ENCODE measurements at regions not wholly inside any gene's neighbourhood (a gene's known extent, or its start where the extent isn't known, plus 50 kb on each side); places are given as distances from the start of the nearest gene placed in this dataset.
"Not testable (repeated sequence)": the region's sequence is repeated elsewhere in the genome, so short reads cannot be mapped to it uniquely, and the experiment has no call there.

GRCh38 chr1:93773049-93773838, 91.6 kb upstream of the BCAR3 start:
- no peak for DNase-seq (ENCODE audit: low read depth)

GRCh38 chr1:93771843-93772242, 90.2 kb upstream of the BCAR3 start:
- DNase-seq (ENCODE audit: low read depth), result no peak

DNA sequence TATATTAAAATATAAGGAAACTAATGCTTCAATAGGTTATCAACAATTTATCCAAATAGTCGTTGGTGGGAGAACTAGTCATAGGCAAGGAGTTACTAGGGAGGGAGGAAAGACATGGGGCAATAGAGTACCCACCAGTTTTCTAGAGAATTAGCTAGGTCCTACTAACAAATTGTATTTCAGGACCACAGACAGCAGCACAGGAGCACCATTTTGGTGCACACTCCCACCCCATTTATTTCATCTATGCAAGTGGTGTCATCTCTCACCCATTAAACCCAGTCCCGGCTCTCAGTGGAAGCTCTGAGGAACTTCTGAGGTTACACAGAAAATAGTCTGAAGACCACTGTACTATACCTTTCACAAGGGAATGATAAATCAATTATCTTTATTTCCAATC, 89.0 kb upstream of the BCAR3 start:
- DNase-seq (ENCODE audit: low read depth), result no peak

DNA sequence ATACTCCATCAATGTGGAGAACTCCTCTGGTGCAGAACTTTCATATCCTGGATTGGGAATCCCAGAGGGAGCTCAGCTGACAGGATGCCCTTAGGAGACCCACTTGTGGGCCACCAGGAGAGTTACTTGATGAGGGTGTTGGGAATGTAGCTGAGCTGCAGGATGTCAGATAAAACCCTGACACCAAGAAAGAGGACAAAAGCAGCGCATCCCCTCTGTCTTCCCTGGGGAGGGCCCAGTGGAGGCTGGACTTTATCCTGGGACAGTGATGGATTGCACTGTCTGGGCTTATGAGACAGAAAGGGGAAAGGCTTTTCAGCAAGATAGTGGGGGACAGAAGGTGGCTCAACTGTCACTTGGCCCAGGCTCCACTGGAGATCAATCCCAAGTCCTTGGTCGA, 88.1 kb upstream of the BCAR3 start:
- no peak for DNase-seq (ENCODE audit: low read depth)

GRCh38 chr1:93768380-93768863, 86.8 kb upstream of the BCAR3 start:
- no peak for DNase-seq (ENCODE audit: low read depth)

- no peak for DNase-seq (ENCODE audit: low read depth)
These were observed 84.8 kb upstream of the BCAR3 start for GRCh38 chr1:93766451-93766850.

- no peak for DNase-seq (ENCODE audit: low read depth)
These were observed 83.5 kb upstream of the BCAR3 start for GRCh38 chr1:93765099-93765498.

- DNase-seq (ENCODE audit: low read depth), result no peak
These were observed 82.7 kb upstream of the BCAR3 start for GRCh38 chr1:93764366-93764750.

DNA sequence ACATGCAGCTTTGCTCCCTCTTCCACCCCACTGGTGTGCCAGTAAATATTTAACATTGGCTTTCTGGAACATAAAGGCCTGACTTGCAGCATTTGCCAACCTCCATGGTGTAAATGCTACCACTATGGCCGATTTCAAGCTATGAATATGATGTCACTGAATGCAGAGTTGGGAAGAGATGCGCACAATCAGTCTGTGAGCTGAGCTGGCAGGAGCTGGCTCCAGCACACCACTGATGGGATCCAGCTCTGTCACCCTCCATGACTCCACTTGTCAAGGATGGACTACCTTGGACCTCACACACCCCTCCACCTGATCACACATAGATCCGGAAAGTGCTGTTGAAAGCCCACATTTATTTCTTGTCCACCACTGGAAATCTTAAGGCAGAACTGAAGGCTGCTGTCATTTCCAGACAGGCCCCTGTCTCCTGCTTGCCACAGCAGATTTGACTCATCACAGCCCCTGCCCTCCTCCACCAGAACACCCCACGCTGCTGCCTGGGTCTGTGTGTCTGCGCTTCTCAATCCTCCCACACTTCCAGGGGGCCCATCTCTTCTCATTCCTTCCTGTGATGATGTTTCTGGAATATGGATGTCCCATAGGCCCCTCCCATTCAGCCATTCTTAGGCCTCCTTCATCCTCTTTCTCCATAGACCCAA, 82.2 kb upstream of the BCAR3 start:
- no peak for DNase-seq (ENCODE audit: low read depth)

- no peak for DNase-seq (ENCODE audit: low read depth)
These were observed 77.3 kb upstream of the BCAR3 start for GRCh38 chr1:93758842-93759515.

DNA sequence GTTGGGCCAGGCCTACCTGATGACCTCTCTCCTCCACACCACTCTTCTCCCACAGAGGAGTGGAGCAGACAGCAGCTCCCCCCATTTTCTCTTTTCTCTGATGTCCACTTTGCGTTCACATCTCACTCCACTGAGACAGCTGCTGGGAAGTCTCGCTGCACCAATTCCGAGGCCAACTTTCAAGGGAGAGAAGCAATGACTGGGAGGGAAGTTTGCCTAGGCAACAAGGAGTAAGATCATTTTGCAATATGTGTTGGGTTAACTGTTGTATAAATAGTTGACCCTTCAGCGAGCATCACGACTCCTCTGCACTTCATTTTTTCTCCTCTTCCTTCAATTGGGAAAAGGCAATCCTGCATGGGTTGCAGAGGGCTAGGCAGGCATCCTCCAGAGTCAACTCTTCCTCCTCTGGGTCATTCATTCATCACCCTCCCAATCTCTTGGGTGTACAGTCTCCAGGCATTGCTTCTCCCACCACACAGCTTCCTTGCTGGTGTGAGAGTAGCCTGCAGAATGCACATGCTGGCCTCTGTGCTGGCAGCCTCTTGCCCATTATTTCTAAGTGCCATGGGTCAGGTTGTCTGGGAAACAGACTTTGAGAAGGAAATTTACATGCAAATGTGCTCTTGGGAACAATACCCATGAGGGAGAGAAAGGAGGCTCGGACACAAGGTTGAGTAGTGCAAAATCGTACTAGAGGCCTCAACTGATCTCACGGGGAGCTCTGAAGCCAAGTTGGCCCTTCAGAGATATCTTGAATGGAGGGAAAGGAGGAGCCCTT, 75.8 kb upstream of the BCAR3 start:
- no peak for DNase-seq (ENCODE audit: low read depth)

DNA sequence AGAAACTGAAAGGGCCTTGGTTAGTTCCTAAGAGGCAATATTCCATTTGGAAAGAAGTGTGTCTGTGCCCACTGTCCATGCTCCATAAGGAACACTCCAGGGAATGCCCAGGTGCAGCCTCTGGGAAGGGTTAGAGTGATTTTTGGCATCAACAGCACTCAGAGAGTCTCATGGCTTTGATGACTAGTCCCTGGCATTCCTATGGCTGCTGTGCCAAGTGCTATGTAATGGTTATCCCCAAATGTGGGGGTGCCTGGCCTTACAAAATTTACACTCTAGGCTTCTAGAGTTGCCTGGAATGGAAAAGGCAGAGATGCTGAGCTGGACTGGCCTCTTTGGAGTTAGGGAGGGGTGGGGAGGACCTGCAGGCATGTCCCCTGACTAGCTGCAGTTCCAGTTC, 75.0 kb upstream of the BCAR3 start:
- no peak for DNase-seq (ENCODE audit: low read depth)

DNA sequence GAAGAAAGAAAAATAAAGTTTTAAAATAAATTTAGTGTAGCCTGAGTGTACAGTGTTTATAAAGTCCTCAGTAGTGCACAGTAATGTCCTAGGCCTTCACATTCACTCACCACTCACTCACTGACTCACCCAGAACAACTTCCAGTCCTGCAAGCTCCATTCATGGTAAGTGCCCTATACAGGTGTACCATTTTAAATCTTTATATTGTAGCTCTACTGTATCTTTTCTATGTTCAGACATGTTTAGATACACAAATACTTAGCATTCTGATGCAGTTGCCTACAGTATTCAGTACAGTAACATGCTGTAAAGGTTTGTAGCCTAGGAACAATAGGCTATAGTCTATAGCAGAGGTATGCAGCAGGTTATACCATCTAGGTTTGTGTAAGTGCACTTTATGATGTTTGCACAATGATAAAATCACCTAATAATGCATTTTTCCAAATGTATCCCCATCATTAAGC, 73.6 kb upstream of the BCAR3 start:
- not testable (repeated sequence) for DNase-seq (ENCODE audit: low read depth)

GRCh38 chr1:93753791-93754763, 72.4 kb upstream of the BCAR3 start:
- DNase-seq (ENCODE audit: low read depth), result peak; percentile 72

DNA sequence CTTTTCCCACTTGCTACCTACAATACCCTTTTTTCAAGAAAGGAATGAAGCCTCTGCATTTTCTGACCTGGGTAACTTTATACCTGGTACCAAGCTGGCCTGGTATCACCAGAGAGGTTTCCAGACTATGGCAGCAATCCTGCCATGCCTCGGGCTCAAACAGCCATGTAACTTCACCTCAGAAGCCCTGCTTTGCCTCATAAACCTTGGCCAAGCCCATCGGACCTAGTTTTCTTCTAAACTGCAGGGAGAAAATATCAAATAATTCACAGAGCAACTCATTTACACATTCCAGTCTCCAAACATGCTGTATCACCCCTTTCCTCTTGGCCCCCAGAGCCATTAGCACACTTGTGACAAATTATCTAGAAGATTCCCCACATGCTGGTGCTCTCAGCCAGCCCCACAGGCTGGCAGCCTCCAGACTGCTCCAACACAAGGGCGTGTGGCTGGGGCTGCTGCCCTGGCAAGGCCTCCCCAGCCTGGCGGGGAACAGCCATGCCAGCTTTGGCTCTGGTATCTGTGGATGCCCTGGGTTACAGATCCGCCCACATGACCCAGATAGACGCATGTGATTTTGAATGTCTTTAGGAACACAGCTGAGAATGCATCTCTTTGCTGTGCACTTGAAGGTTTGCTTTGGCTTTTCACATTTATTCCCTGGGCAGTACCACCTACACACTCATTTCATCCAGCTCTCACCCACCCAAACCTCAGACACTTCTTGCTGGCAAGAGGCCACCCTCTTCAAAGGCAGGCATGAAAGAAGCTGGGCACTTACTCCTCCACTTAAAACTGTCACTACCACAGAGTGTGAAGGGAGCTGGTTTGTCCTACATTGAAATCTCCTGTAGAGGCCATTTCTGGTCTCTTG, 70.0 kb upstream of the BCAR3 start:
- no peak for DNase-seq (ENCODE audit: low read depth)

- DNase-seq (ENCODE audit: low read depth), result no peak
These were observed 69.3 kb upstream of the BCAR3 start for GRCh38 chr1:93750955-93751354.

DNA sequence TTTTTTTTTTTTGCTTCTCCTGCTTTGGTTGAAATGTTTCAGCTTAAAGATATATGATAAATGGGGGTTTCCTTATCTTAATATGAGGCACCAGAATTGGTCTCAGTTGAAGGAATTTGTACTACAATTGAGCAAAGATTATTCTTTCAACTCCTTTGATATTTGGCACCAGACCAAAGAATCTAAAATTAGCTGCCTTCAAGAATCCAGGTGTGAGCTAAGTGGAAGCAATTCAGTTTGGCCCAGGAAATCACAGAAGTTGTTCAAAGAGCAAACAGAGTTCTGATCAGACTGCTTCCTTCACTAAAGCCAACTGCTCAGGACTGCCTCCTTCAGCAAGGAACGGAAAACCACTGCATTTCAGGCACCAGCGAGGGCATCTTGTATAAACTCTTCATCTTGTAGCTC, 68.3 kb upstream of the BCAR3 start:
- no peak for DNase-seq (ENCODE audit: low read depth)

GRCh38 chr1:93749487-93749886, 67.8 kb upstream of the BCAR3 start:
- DNase-seq (ENCODE audit: low read depth), result no peak

GRCh38 chr1:93746021-93746812, 64.6 kb upstream of the BCAR3 start:
- DNase-seq (ENCODE audit: low read depth), result no peak
